GM18870 (cell line): ENCODE measurements at regions not wholly inside any gene's neighbourhood (a gene's known extent, or its start where the extent isn't known, plus 50 kb on each side); places are given as distances from the start of the nearest gene placed in this dataset.

Source experiments
- ATAC-seq: cut with Tn5 transposase; IDR thresholded peaks from one replicate; pipeline ENCODE4 v1.9.1; 2021; ENCODE audit warnings: moderate library complexity; ENCODE audit not compliant: unreplicated experiment

GRCh38 chr12:82054566-82054965 is 295.4 kb upstream of the PPFIA2 start:
- no peak for ATAC-seq

- ATAC-seq, result no peak
Observed at GRCh38 chr12:82047446-82047845, 288.3 kb upstream of the PPFIA2 start.

DNA sequence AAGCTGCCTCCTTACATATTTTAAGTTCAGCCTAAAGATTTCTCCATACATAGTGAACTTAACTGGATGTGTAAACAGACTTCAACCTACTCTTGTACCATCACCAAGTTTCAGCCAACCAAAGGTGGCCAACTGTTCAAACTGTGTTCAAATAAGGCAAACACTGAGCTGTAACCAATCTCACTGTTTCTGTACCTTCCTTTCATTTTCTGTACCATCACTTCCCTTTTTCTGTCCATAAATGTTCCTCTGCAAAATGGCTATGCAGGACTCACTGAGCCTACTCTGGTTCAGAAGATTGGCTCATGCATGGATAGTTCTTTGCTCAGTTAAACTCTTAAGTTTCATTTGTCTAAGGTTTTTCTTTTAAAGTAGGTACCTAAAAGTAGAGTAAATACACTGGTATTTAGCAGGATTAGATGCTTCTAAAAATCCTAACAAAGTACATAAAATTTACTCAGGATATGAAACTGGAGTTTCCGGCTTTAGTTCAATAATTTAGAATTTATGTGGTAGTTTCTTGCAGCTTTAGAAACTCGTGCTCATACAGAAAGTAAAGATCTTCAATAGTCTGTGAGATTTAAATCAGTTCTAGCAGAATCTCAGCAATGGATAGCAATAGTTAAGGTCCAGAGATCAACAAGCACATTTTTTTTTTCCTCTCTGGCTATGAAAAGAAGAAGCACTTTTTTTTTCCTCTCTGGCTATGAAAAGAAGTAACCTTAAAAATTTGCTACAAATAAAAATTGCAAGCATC is 282.0 kb upstream of the PPFIA2 start:
- peak; percentile 97 for ATAC-seq

DNA sequence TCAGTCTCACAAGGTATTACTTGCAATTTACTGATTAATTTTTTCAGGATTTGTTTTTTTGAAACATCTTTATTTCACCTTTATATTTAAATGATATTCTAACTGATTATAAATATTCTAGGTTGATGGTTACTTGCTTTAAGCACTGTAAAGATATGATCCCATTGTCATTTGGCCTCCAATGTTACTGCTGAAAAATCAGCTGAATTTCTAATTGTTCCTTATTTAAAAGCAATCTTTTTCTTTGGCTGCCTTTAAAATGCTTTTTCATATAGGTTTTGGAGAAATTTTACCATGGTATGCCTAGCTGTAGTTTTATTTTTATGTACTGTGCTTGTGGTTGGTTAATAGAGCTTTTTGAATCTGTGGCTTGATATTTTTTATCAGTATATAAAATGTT is 275.6 kb upstream of the PPFIA2 start:
- ATAC-seq, result no peak

- no peak for ATAC-seq
Observed at GRCh38 chr12:82029936-82030335, 270.8 kb upstream of the PPFIA2 start.

DNA sequence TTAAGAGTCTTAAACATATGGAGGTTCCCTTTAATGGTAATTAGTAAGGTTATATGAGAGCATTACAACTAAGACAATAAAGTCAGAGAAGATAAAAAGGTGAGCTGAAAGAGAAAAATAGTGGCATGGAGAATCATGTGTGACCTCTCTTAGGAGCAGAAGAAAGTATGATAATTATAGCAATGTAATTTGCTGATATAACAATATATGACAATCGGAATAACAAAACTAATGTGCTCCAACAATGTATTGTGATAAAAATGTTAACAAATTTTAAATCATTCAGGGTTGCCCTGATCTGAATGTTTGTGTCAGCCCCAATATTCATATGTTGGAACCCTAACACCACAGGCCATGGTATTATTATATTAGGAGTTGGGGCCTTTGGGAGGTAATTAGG is 269.6 kb upstream of the PPFIA2 start:
- ATAC-seq, result no peak

- ATAC-seq, result no peak
Observed at GRCh38 chr12:82027612-82028011, 268.5 kb upstream of the PPFIA2 start.

DNA sequence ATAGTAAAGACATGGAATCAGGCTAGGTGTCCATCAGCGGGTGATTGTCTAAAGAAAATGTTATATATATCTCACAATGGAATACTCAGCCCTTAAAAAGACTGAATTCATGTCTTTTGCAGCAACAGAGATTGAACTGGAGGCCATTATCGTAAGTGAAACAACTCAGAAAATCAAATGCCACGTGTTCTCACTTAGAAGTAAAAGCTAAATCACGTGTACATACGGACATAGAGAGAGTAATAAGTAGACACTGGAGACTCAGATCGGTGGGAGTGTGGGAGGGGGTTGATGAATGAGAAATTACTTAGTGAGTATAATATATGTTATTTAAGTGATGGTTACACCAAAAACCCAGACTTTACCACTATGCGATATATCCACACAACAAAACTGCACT is 266.3 kb upstream of the PPFIA2 start:
- ATAC-seq, result no peak

GRCh38 chr12:82019533-82019932 is 260.4 kb upstream of the PPFIA2 start:
- no peak for ATAC-seq

GRCh38 chr12:82015623-82016347 is 256.6 kb upstream of the PPFIA2 start:
- ATAC-seq, result peak; percentile 97

- ATAC-seq, result no peak
Observed at GRCh38 chr12:82012176-82012575, 253.0 kb upstream of the PPFIA2 start.

GRCh38 chr12:82009524-82009923 is 250.4 kb upstream of the PPFIA2 start:
- no peak for ATAC-seq

DNA sequence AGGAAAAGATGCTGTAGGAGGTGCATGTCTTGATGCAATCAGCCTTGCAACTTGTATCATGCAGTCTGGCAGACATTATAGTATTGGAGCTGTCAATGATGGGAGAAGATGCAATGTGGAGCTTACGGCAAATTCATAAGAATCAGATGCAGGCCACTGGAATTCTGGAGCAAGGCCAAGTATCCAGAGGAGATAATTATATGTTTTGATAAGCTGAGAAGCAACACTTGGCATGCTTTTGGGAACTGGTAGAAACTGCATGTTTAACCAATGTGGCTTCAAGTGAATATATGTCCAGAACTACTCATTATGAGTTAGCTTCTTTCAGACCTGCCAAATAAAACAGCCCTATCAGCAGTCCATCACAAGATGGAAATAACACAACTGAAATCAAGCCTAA is 249.1 kb upstream of the PPFIA2 start:
- ATAC-seq, result no peak

GRCh38 chr12:81998761-81999378 is 239.7 kb upstream of the PPFIA2 start:
- ATAC-seq, result no peak

DNA sequence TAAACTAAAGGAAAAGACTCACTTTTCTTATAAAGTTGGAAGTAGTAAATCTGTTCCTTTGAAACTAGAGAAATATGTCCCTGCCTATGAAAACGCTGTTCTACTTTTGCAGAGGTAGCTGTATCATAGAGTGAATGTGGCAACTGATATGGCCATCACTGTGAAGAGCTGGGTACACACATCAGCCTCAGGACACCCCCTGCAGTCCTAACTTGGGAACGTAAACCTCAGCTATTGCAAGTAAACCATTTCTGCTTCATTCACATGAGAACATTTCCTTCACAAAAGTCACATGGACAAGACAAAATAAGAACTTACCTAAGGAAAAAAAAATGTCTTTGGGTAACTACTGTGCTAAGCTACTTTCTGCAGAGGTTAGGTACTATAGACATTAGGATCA is 233.3 kb upstream of the PPFIA2 start:
- ATAC-seq, result peak; percentile 42

DNA sequence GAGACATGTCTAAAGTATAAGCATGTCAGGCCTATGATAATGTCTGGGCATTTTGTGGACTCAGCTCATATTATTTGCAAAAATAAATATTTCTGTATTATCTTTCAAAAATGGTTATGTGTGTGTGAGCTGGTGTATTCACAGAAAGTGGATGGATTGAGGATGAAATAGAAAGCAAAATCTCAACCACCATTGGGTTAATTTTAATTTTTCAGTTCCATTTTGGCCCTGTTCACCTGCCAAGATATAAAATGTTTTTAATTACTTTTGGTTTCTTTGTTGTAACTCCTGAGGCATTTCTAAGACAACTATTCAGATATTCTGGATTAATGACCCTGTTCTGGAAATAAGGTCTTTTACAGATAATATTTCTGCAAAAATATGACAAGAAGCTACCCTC is 232.7 kb upstream of the PPFIA2 start:
- ATAC-seq, result no peak

GRCh38 chr12:81988362-81988761 is 229.2 kb upstream of the PPFIA2 start:
- ATAC-seq, result no peak

GRCh38 chr12:81987371-81987770 is 228.2 kb upstream of the PPFIA2 start:
- ATAC-seq, result no peak

DNA sequence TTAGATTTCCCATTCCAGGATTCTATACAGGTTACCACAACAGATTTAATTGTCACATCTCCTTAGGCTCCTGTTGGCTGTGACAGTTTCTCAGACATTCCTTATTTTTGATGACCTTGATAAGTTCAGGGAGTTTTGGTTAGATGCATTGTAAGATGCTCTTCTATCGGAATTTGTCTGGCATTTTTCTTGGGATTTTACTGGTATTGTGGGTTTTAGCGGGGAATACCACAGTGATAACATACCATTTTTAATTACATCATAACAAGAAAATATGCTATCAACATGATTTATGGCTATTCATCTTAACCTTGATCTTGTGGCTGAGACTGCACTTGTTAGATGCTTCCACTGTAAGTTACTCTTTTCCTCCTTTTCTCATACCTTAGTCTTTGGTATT is 217.5 kb upstream of the PPFIA2 start:
- no peak for ATAC-seq

DNA sequence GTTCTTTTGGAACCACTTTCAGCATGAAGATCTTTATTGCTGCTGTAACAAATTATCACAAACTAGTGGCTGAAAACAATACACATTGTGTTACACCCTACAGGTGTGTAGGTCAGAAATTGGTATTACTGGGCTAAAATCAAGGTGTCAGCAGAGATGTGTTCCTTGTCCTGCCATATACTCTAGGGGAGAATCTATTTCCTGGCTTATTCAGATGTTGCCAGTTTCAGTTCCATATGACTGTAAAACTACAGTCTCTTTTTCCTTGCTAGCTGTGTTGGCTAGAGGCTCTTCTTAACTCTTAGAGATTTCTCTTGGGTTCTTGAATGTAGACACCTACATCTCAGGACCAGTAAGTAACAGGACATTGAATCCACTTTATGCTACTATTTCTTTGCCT is 215.6 kb upstream of the PPFIA2 start:
- no peak for ATAC-seq

DNA sequence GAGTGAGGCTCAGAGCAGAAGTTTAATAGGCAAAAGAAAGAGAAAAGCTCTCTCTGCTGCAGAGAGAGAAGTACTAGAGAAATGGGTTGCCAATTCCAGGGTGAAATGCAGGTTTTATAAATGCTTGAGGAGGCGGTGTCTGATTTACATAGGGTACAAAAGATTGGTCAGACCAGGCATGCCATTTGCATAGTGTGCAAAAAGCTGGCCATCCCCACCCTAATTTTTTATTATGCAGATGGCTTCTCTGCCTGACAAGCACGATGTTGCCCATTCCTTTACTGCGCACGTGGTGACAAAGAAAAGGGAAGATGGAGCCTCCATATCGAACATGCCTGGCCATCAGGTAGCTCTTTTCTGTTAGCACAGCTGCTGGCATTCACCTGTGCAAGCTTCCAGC is 209.3 kb upstream of the PPFIA2 start:
- ATAC-seq, result no peak

- no peak for ATAC-seq
Observed at GRCh38 chr12:81963636-81964035, 204.5 kb upstream of the PPFIA2 start.
